HG02938 (cell line): ENCODE measurements at regions not wholly inside any gene's neighbourhood (a gene's known extent, or its start where the extent isn't known, plus 50 kb on each side); places are given as distances from the start of the nearest gene placed in this dataset.

ENCODE experiments used
- ATAC-seq: cut with Tn5 transposase; IDR thresholded peaks from one replicate; pipeline ENCODE4 v1.9.1; 2021; ENCODE audit warnings: mild to moderate bottlenecking, moderate library complexity; ENCODE audit not compliant: unreplicated experiment

DNA sequence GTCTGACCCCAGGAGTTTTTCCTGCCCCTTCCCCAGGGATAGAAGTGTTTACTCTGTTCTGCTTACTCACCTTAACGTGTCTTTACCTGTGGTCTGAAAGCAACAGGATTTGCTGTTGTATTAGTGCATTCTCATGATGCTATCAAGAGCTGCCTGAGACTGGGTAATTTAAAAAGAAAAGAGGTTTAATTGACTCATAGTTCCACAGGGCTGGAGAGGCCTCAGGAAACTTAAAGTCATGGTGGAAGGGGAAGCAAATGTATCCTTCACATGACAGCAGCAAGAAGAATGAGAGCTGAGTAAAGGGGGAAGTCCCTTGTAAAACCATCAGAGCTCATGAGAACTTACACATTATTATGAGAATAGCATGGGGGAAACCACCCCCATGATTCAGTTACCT lies 240.4 kb downstream of the SNAPC1 start:
- ATAC-seq, result no peak

- ATAC-seq, result no peak
These were observed 241.5 kb downstream of the SNAPC1 start for GRCh38 chr14:62003701-62004100.

DNA sequence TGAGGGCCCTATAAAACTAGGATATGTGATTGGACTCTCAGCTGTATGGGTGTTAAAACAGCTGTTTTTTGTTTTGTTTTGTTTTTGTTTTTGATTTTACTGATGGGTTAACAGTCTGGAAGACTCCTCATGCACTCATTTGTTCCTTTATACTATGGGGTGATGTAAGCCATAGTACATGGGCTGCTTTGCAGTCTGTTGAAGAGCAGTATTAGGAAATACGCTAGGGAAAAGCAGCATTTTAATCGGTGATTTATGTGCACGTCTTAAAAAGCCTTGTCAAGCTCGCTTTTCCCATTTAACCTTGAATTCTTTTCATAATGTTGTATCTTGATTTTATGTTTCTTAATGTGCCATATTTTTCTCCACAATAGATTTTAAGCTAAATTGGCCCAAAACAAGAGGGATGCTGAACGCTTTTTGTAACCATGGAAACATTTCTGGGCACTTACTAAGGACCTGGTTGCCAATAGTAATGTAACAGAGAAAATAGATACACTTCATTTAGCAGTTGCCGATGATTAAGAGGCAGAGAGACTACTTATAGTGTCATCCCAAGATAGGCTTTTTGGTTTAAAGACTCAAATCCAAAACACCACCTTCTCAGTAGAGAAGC lies 244.0 kb downstream of the SNAPC1 start:
- ATAC-seq, result no peak

GRCh38 chr14:62015243-62015642 lies 253.0 kb downstream of the SNAPC1 start:
- no peak for ATAC-seq

DNA sequence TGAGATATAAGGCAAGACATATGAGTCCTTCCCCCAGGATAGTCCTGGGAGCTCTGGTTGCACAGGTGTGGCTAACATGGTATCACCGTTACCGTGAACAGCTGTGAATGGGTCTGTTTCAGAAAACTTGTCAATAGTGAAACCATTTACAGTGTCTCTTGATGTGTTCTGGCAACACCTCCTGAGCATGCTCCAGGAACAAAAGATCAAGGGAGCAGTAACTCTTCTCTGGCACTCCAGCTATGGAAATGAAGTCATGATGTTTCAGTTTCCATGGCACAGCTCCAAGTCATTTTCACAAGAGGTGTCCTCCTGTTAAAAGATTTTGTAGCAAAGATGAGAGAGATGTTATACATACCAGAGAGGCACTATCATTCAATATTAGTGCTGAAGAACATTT lies 253.7 kb downstream of the SNAPC1 start:
- ATAC-seq, result no peak

GRCh38 chr14:62017651-62018230 lies 255.5 kb downstream of the SNAPC1 start:
- ATAC-seq, result no peak

DNA sequence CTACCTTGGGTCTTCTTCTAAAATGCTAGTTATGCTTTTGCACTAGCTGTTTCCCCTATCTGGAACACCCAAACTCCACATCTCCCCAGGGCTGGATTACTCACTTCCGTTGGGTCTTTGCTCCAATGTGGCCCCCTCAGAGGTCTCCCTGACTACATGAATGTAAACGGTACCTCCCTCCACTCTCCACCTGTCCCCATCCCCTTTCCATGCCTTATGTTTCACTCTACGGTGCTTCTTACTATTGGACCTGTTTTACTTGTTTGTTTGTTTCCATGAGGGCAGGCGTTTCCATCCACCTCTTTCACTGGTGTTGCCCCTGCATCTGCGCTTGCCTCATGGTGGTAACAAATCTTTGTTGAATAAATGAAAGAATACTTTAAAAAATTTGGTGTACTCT lies 256.4 kb downstream of the SNAPC1 start:
- ATAC-seq, result no peak

GRCh38 chr14:62027958-62028357 lies 265.7 kb downstream of the SNAPC1 start:
- ATAC-seq, result no peak

- peak; percentile 66 for ATAC-seq
These were observed 267.3 kb downstream of the SNAPC1 start for GRCh38 chr14:62029569-62029924.

GRCh38 chr14:62030387-62030786 lies 268.2 kb downstream of the SNAPC1 start:
- no peak for ATAC-seq

DNA sequence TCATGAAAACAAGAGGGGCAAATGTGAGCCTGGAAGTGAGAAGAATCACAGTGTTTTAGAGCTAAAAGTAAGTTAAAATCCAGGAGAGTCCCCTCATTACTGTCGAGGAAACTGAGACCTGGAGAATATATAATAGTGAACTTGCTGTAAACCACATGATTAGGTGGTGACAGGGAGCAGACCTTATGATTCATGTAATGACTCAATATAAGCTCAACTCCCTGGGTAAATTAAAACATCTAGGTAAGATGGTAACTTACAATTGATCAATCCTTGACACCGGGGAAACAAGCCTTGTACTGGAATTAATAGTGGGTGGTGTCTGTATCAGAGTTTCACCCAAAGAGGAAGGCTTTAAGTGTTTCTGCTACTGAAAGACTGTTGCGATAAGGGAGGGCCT lies 269.3 kb downstream of the SNAPC1 start:
- no peak for ATAC-seq

GRCh38 chr14:62053188-62053587 lies 291.0 kb downstream of the SNAPC1 start:
- no peak for ATAC-seq

GRCh38 chr14:62056789-62057188 lies 294.6 kb downstream of the SNAPC1 start:
- no peak for ATAC-seq

DNA sequence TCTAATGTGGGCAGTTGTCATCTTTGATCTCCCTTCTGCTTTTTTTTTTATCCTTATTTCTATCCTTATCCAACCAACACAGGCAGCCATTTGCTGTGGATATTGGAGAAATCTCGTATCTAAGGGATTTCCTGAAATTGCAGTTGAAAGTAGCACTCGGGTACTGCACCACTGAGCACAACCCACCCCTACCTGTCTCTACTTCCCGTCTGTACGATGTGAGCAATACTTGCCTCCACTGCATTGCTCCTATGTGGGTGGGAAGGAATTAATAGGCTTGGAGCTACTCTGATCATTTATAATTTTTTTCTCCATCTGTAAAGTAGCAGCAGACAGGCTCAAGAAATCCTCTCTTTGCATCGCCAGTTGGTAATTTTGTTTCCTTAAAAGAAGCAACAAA lies 300.4 kb downstream of the SNAPC1 start:
- ATAC-seq, result no peak

DNA sequence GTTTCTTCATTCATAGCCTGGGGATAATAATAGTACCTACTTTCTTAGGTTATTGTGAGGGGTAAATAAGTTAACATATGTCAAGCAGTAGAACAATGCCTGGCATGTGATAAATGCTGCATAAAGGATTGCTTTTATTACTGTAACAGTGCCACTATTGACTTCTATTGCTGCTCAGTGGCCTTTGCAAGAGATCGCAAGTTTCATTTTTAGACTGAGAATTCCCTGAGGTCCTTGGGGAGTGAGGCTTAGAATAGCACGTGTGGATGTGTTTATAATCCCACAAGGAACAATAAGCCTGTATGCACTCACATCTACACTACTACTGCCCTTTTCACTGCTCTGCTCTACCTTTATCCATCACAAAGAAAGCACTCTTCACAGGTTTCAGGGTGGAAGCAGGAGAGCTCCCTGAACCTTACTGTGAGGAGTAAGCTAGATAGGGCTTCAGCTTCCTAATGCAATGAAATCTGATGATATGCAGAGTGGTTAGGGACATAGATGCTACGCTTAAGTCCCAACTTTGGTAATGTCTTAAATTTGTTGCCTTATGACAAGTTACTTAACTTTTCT lies 302.6 kb downstream of the SNAPC1 start:
- ATAC-seq, result no peak

DNA sequence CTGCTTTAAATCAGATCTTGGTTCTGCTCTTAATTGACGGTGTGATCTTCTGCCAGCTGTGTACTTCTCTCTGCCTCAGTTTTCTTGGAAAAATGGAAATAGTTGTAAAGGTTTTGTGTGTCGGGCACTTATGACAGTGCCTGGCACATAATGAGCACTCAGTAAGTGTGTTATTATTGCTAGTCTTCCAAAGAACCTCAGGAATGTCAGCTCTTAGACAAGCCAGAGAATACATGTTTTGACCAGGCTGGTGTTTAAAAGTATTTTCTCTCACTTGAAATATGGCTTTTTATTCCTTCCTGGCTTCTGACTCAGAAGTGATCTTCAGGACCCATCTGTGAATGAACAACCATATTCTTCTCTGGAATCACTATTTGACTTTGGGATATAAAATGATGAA lies 304.1 kb downstream of the SNAPC1 start:
- no peak for ATAC-seq

GRCh38 chr14:62071039-62071438 lies 308.8 kb downstream of the SNAPC1 start:
- no peak for ATAC-seq

DNA sequence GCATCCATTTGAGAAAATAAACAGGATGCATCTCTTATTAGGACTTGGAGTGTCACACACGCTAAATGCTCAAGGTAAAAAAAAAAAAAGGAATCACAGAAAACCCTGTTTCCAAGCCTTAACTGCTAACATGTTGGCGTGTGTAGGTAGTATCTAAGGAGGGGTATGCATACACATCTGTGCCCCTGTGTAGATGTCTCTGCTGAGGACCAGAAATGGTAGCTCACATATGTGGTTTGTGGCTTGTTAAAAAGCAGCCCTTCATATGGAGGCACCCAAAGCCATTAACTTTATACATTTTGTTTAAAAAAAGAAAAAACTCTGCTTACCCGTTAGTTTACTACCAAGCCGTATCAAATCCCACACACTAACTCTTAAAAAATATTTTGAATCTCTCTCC lies 314.1 kb downstream of the SNAPC1 start:
- ATAC-seq, result no peak

- no peak for ATAC-seq
These were observed 314.8 kb downstream of the SNAPC1 start for GRCh38 chr14:62076825-62077605.

GRCh38 chr14:62077676-62078261 lies 315.5 kb downstream of the SNAPC1 start:
- no peak for ATAC-seq

DNA sequence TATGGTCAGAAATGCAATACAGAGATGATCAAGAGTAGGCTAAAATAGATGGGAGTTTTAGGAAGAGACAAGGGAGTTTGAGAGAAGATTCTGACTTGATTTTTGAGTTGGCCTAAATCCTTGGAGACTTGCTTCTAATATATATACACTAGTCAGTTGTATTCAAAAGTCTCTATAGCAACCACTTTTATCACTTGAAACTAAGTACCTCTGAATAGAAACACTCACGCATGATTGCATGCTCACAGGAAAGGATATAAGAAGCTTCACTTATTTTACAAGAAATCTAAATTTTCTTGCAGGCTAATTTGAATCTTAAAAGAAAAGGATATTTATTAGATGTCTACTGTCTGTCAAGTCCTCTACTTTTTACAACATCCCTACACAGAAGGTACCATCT lies 316.8 kb downstream of the SNAPC1 start:
- ATAC-seq, result peak; percentile 58
